ENCODE measurements at regions not wholly inside any gene's neighbourhood (a gene's known extent, or its start where the extent isn't known, plus 50 kb on each side); places are given as distances from the start of the nearest gene placed in this dataset.

GRCh38 chr3:116586285-116586944, 123.2 kb upstream of the TUSC7 start:
- Histone ChIP-seq H3K4me3 (ENCODE audit: extremely low read depth in 1 of 4, insufficient read depth in 2 of 4, low read depth in 3 of 4, low read length in 4 of 4) (no peak overlapping the region), H3K27ac (ENCODE audit: low read depth, low read length) (no peak overlapping the region), H3K23ac (ENCODE audit: insufficient read length) (no peak overlapping the region), H3K9ac (replicated peaks in 1 of 4; ENCODE audit: extremely low read depth in 1 of 4, low read depth in 3 of 4, low read length in 3 of 4) (no peak overlapping the region; a peak in 1 of 7 replicates), H4K20me1 (replicated peaks in 1 of 2; ENCODE audit: control insufficient read depth in 1 of 2, insufficient read depth in 2 of 2, low read length in 2 of 2) (no peaks in the 10 kb centered on the region), H3K36me3 (ENCODE audit: control insufficient read depth in 2 of 4, insufficient read depth in 4 of 4, low read length in 3 of 4) (no peaks in the 10 kb centered on the region), H3K56ac (replicated peaks; ENCODE audit: insufficient read length, low read depth, low read length) (no peak overlapping the region), H3K79me2 (ENCODE audit: control insufficient read depth in 1 of 2, insufficient read depth in 2 of 2, low read length in 2 of 2) (no peaks in the 10 kb centered on the region), H3K4ac (replicated peaks; ENCODE audit: insufficient read length, low read depth, low read length) (no peak overlapping the region), H3K4me1 (replicated peaks in 1 of 4; ENCODE audit: control insufficient read depth in 3 of 4, insufficient read depth in 4 of 4, low read length in 3 of 4) (no peaks in the 10 kb centered on the region), H2BK120ac (replicated peaks; ENCODE audit: low read depth, low read length) (no peak overlapping the region), H3K18ac (ENCODE audit: extremely low read depth, low read length) (no peak overlapping the region), H3K14ac (ENCODE audit: insufficient read length) (no peak overlapping the region), H4K8ac (ENCODE audit: extremely low read depth, insufficient read depth, low read length) (no peak overlapping the region), H2BK5ac (ENCODE audit: low read depth, low read length) (no peak overlapping the region), H2BK20ac (ENCODE audit: low read length) (no peak overlapping the region), H3K79me1 (ENCODE audit: low read depth, low read length) (no peaks in the 10 kb centered on the region), H2AK5ac (ENCODE audit: low read depth, low read length) (no peak overlapping the region), H2BK12ac (ENCODE audit: low read depth, low read length) (no peak overlapping the region), H3K9me3 (ENCODE audit: insufficient read depth in 2 of 2, low read depth in 1 of 2, low read length in 1 of 2) (no peaks in the 10 kb centered on the region), H2BK15ac (ENCODE audit: low read length) (no peak overlapping the region), H4K91ac (replicated peaks; ENCODE audit: insufficient read length, low read length) (no peak overlapping the region), H2AFZ (ENCODE audit: low read length) (no peak overlapping the region), H3K4me2 (ENCODE audit: insufficient read depth in 1 of 2, low read depth in 2 of 2, low read length in 2 of 2) (no peak overlapping the region), H3K23me2 (ENCODE audit: low read depth, low read length) (no peaks in the 10 kb centered on the region), H3K27me3 (replicated peaks in 1 of 4; ENCODE audit: control insufficient read depth in 3 of 4, extremely low read depth in 1 of 4, insufficient read depth in 3 of 4, low read length in 3 of 4) (no peaks in the 10 kb centered on the region), H4K5ac (ENCODE audit: insufficient read length, low read depth, low read length) (no peak overlapping the region)
- FAIRE-seq (no peak), DNase-seq (ENCODE audit: low read depth in 1 of 2, low spot score in 2 of 2) (no peak)
- CTCF ChIA-PET (ENCODE audit: partially characterized antibody) = interaction anchor here (0.6 to 1.9 kb wide), 11 partner anchors 10 to 597 kb away, joined by 3 to 14 read pairs (median 3); no protein-coding TSS in a partner anchor
- POLR2A ChIA-PET (ENCODE audit: partially characterized antibody) = no interaction called here
- WGBS, 2 experiments (ENCODE audit: extremely low coverage in 1 of 2, insufficient coverage in 1 of 2, insufficient read length in 1 of 2, insufficient replicate concordance in 2 of 2, low coverage in 1 of 2, low lambda C conversion rate in 2 of 2, missing lambda C conversion rate in 1 of 2) = 80% methylated on average over 7 of the region's 7 CpGs; no CpG with 5 or more reads in 1 of the 2 experiments
- TF ChIP-seq SIN3A (conservative IDR thresholded peaks at IDR 0.05 in 1 of 2, IDR thresholded peaks at IDR 0.05 in 1 of 2; ENCODE audit: low read depth in 1 of 2, low read length in 2 of 2) (no peak), EP300 (IDR thresholded peaks at IDR 0.05; ENCODE audit: borderline replicate concordance in 1 of 2, low read depth in 2 of 2, low read length in 2 of 2) (no peak), JUN (IDR thresholded peaks at IDR 0.05; ENCODE audit: low read depth, low read length) (no peak), ATF3 (IDR thresholded peaks at IDR 0.05; ENCODE audit: insufficient read depth, low read depth, low read length) (no peak), SRF (IDR thresholded peaks at IDR 0.05; ENCODE audit: low read depth, low read length) (no peak), CEBPB (IDR thresholded peaks at IDR 0.05; ENCODE audit: low read depth, low read length) (no peak), CREB1 (IDR thresholded peaks at IDR 0.05) (no peak), E2F6 (IDR thresholded peaks at IDR 0.05) (no peak), CBX5 (IDR thresholded peaks at IDR 0.05; ENCODE audit: low read depth, low read length) (no peak), RAD21 (IDR thresholded peaks at IDR 0.05 in 1 of 2, conservative IDR thresholded peaks at IDR 0.05 in 1 of 2; ENCODE audit: low read depth in 2 of 2, low read length in 2 of 2) (peak; percentile 51), BACH1 (IDR thresholded peaks at IDR 0.05; ENCODE audit: low read length) (no peak)

Measured in H1 (cell line).